Osteocyte (in vitro differentiated cells): ENCODE measurements at regions not wholly inside any gene's neighbourhood (a gene's known extent, or its start where the extent isn't known, plus 50 kb on each side); places are given as distances from the start of the nearest gene placed in this dataset.

ENCODE experiments used
- DNase-seq: peaks from one replicate; pipeline ENCODE4 v3.0.0; 2021; ENCODE audit warnings: mixed read lengths; ENCODE audit not compliant: unreplicated experiment; ENCODE audit errors: extremely low spot score
- H3K27ac Mint-ChIP-seq: one replicate; pipeline ENCODE4 v1.8.0; 2021; ENCODE audit warnings: mild to moderate bottlenecking, mixed read lengths; ENCODE audit not compliant: unreplicated experiment
- H3K27me3 Mint-ChIP-seq: one replicate; pipeline ENCODE4 v1.8.0; 2021; ENCODE audit warnings: mixed read lengths; ENCODE audit not compliant: unreplicated experiment
- H3K36me3 Mint-ChIP-seq: one replicate; pipeline ENCODE4 v1.8.0; 2021; ENCODE audit warnings: mixed read lengths; ENCODE audit not compliant: unreplicated experiment
- H3K4me1 Mint-ChIP-seq: one replicate; pipeline ENCODE4 v1.8.0; 2021; ENCODE audit warnings: mixed read lengths; ENCODE audit not compliant: unreplicated experiment
- H3K4me3 Mint-ChIP-seq: one replicate; pipeline ENCODE4 v1.8.0; 2021; ENCODE audit warnings: mild to moderate bottlenecking, moderate library complexity, mixed read lengths; ENCODE audit not compliant: unreplicated experiment
- H3K9me3 Mint-ChIP-seq: one replicate; pipeline ENCODE4 v1.8.0; 2021; ENCODE audit warnings: mixed read lengths; ENCODE audit not compliant: unreplicated experiment
- TF ChIP-seq, protein P1 (sequence below): fragments of 200-600 bp; sonication (generic); IDR thresholded peaks from 2 replicates; pipeline ENCODE4 v1.5.0; 2021; ENCODE audit warnings: antibody characterized with exemption, mild to moderate bottlenecking, moderate library complexity

DNA sequence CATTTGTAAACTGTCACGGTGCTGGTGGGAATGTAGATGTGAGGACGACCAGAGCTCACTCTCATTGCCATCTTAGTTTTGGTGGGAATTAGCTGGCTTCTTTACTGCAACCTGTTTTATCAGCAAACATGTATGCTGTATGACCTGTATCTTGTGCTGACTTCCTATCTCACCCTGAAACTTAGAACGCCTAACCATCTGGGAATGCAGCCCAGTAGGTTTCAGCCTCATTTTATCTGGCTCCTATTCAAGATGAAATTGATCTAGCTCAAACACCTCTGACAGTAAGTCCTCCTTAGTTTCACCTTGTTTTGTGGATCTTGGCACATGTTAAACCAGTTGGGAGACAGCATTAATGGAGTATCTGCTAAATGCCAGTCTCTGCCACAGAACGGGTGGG, 174.6 kb downstream of the HLX start:
- H3K4me3 Mint-ChIP-seq: no peak overlapping the region
- TF ChIP-seq, protein P1, sequence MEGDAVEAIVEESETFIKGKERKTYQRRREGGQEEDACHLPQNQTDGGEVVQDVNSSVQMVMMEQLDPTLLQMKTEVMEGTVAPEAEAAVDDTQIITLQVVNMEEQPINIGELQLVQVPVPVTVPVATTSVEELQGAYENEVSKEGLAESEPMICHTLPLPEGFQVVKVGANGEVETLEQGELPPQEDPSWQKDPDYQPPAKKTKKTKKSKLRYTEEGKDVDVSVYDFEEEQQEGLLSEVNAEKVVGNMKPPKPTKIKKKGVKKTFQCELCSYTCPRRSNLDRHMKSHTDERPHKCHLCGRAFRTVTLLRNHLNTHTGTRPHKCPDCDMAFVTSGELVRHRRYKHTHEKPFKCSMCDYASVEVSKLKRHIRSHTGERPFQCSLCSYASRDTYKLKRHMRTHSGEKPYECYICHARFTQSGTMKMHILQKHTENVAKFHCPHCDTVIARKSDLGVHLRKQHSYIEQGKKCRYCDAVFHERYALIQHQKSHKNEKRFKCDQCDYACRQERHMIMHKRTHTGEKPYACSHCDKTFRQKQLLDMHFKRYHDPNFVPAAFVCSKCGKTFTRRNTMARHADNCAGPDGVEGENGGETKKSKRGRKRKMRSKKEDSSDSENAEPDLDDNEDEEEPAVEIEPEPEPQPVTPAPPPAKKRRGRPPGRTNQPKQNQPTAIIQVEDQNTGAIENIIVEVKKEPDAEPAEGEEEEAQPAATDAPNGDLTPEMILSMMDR: no peak
- H3K27ac Mint-ChIP-seq: no peak overlapping the region
- no peaks in the 10 kb centered on the region for H3K36me3 Mint-ChIP-seq
- DNase-seq: no peak
- H3K4me1 Mint-ChIP-seq: no peaks in the 10 kb centered on the region
- peaks cover 9% of the 10 kb centered on the region for H3K9me3 Mint-ChIP-seq
- peaks cover 21% of the 10 kb centered on the region for H3K27me3 Mint-ChIP-seq

DNA sequence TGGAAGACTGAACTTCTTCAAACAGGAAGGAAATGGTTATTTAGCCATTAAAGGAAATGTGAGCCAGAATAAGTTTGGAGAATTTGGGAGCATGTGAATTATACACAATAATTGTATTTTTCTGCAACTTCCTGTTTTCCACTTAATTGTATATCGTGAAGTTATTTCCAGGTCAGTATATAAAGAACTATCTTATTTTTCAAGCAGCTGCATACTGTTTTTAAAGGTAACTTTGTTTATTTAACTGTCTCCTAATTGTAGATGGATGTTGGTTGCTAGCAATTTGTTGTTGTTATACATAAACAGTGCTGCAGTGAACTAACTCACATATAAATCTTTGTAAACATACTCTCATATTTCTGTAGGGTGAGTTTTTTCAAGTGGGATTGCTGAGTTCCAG, 180.3 kb downstream of the HLX start:
- DNase-seq: no peak
- H3K9me3 Mint-ChIP-seq: peaks cover 9% of the 10 kb centered on the region
- H3K27me3 Mint-ChIP-seq: peaks cover 37% of the 10 kb centered on the region
- H3K36me3 Mint-ChIP-seq: no peaks in the 10 kb centered on the region
- no peak overlapping the region for H3K27ac Mint-ChIP-seq
- TF ChIP-seq, protein P1: no peak
- H3K4me1 Mint-ChIP-seq: no peaks in the 10 kb centered on the region
- no peak overlapping the region for H3K4me3 Mint-ChIP-seq

DNA sequence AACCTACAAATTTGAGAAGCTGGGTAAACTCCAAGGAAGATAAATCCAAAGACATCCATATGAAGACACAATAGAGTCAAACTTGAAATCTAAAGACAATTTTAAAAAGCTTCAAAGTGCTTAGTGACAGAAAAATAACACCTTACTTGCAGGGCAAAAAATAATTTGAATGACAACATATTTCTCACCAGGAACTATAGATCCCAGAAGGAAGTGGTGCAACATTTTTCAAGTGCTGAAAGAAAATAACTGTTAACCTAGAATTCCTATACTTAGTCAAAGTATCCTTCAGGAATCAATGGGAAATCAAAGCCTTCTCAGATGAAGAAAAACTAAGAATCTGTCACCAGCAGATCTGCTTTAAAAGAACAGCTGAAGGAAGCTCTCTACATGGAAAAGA, 184.4 kb downstream of the HLX start:
- no peak overlapping the region for H3K4me3 Mint-ChIP-seq
- no peak overlapping the region for H3K27ac Mint-ChIP-seq
- no peaks in the 10 kb centered on the region for H3K4me1 Mint-ChIP-seq
- DNase-seq: no peak
- TF ChIP-seq, protein P1: no peak
- H3K27me3 Mint-ChIP-seq: peaks cover 38% of the 10 kb centered on the region
- H3K36me3 Mint-ChIP-seq: no peaks in the 10 kb centered on the region
- peaks cover 9% of the 10 kb centered on the region for H3K9me3 Mint-ChIP-seq

DNA sequence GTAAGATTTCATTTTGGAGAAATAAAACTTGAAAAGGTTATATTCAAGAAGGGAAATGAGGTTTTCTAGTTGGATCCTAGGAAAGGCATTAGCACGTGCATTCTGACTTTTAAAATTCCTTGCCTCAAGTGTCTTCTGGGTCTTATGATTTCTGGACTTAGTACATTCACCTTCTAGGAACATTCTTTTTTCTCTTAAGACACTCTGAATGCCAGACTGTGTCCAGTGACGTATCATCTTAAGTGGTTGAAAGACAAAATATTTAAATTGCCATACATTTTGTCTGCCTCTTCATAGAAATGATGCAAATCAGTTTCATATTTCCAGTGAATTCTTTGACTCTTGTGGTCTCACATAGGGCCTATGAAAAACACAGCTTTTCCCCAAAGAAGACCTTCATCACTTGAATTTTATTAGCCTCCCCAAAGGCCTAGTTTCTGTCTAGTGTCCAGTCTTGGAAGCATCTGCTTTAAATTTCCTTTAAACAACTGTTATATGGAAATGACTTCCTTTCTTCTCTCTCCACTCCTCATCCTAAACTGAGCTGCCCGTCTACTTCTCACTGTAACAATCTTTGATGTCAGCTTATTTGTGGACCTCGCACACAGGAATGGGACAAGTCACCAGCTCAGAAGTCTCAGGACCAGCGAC, 187.2 kb downstream of the HLX start:
- Mint-ChIP-seq H3K4me1 (no peaks in the 10 kb centered on the region), H3K27me3 (peaks cover 50% of the 10 kb centered on the region), H3K4me3 (no peak overlapping the region), H3K27ac (no peak overlapping the region), H3K36me3 (no peaks in the 10 kb centered on the region), H3K9me3 (peaks cover 9% of the 10 kb centered on the region)
- TF ChIP-seq, protein P1: no peak
- DNase-seq: no peak

DNA sequence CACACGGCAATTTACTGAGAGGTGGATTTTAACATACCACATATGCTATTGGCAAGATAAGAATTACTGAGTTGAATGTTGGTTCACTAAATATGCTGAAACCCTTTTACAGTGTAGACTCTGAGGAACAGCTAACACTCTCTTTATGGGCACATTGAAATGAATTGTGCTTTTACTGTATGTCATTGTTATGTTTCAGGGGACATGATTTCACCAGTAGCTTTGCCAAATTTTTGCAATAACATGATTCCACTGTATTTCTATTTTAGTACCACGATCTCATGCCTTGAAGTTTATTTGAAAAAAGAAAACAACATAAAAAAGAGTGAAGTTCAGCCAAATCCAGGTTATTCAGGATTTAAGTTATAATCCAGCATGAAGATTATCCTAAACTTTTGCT, 188.5 kb downstream of the HLX start:
- DNase-seq: no peak
- no peak overlapping the region for H3K4me3 Mint-ChIP-seq
- H3K9me3 Mint-ChIP-seq: peaks cover 9% of the 10 kb centered on the region
- H3K27me3 Mint-ChIP-seq: peaks cover 54% of the 10 kb centered on the region
- H3K4me1 Mint-ChIP-seq: no peaks in the 10 kb centered on the region
- H3K36me3 Mint-ChIP-seq: no peaks in the 10 kb centered on the region
- TF ChIP-seq, protein P1: no peak
- H3K27ac Mint-ChIP-seq: no peak overlapping the region
